ENCODE measurements at regions not wholly inside any gene's neighbourhood (a gene's known extent, or its start where the extent isn't known, plus 50 kb on each side); places are given as distances from the start of the nearest gene placed in this dataset.

GRCh38 chr19:20416661-20417060 is 148.9 kb downstream of the ZNF737 start:
- TF ChIP-seq CTCF (IDR thresholded peaks at IDR 0.05): no peak
- TF ChIP-seq POLR2A (IDR thresholded peaks at IDR 0.05): no peak
